OCI-LY3 (cell line): ENCODE measurements at regions not wholly inside any gene's neighbourhood (a gene's known extent, or its start where the extent isn't known, plus 50 kb on each side); places are given as distances from the start of the nearest gene placed in this dataset.

Experiments used
- H2AFZ ChIP-seq: fragments of 200-600, 300-600 bp; shearing (Covaris generic); 2 replicates; pipeline ENCODE4 v1.6.0; 2014; ENCODE audit warnings: antibody characterized with exemption, low read depth, low read length
- H3K27ac ChIP-seq: fragments of 200-600, 300-600 bp; sonication (generic); 2 replicates; pipeline ENCODE4 v1.5.1; 2014; ENCODE audit warnings: mild to moderate bottlenecking, low read length, moderate library complexity, mixed read lengths
- H3K27me3 ChIP-seq: fragments of 200-600, 300-600 bp; sonication (generic); 2 replicates; pipeline ENCODE4 v1.6.1; 2014; ENCODE audit warnings: low read depth, low read length, mixed read lengths
- H3K36me3 ChIP-seq: fragments of 200-600, 300-600 bp; sonication (generic); replicated peaks from 2 replicates; pipeline ENCODE3; 2014; ENCODE audit warnings: low read depth, low read length, mixed read lengths
- H3K4me1 ChIP-seq: fragments of 300-600, 200-600 bp; sonication (generic); 2 replicates; pipeline ENCODE4 v1.6.1; 2014; ENCODE audit warnings: low read length, mixed read lengths
- H3K4me2 ChIP-seq: fragments of 200-600, 300-600 bp; sonication (generic); 2 replicates; pipeline ENCODE4 v1.6.1; 2014; ENCODE audit warnings: low read length, mixed read lengths
- H3K4me3 ChIP-seq: fragments of 300-600, 200-600 bp; sonication (generic); 2 replicates; pipeline ENCODE4 v1.5.1; 2014; ENCODE audit warnings: antibody characterized with exemption, mild to moderate bottlenecking, low read length, moderate library complexity
- H3K79me2 ChIP-seq: fragments of 300-600, 200-600 bp; shearing (Covaris generic); 2 replicates; pipeline ENCODE4 v1.6.1; 2014; ENCODE audit warnings: mild to moderate bottlenecking, low read length, mixed read lengths
- H3K9ac ChIP-seq: fragments of 300-600, 200-600 bp; shearing (Covaris generic); 2 replicates; pipeline ENCODE4 v1.6.0; 2014; ENCODE audit warnings: mild to moderate bottlenecking, low read length, moderate library complexity
- H3K9me3 ChIP-seq: fragments of 200-600, 300-600 bp; shearing (Covaris generic); 2 replicates; pipeline ENCODE4 v1.6.1; 2014; ENCODE audit warnings: low read length, mixed read lengths; ENCODE audit not compliant: insufficient read depth
- H4K20me1 ChIP-seq: fragments of 200-600, 300-600 bp; sonication (generic); 2 replicates; pipeline ENCODE4 v1.6.1; 2016; ENCODE audit warnings: low read length, mixed read lengths; ENCODE audit not compliant: insufficient read depth
- EZH2phosphoT487 ChIP-seq: fragments of 200-600 bp; shearing (Covaris generic); IDR thresholded peaks from 2 replicates; pipeline ENCODE4 v1.6.1; 2018; ENCODE audit warnings: antibody characterized with exemption, mixed run types, low read depth
- TF ChIP-seq, protein P1 (sequence below): fragments of 200-600, 300-600 bp; sonication (generic); IDR thresholded peaks from 2 replicates; pipeline ENCODE4 v1.5.1; 2014; ENCODE audit warnings: antibody characterized with exemption, low read length, low read depth

DNA sequence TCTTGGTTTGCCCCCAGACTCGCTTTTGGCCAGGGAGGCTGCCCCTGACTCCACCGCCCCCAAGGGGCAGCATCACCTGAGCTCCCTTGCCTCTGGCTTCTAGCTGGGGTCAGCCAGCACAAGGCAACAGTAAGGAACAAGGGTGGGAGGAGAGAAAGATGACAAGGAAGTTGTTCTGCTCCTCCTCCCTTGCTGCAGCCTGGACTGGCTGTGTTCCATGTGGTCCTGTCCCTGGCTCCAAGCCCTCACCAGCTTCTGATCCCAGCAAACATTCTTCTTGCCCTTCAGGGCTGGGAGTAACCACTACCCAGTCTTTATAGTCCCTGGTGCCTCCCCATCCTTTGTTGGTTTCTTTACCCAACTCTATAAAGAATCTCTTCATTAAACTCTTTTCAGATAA is 100.3 kb upstream of the SPIN1 start:
- Histone ChIP-seq H4K20me1 (no peaks in the 10 kb centered on the region), H3K36me3 (no peaks in the 10 kb centered on the region), H2AFZ (no peak overlapping the region), H3K79me2 (no peaks in the 10 kb centered on the region), H3K9ac (no peak overlapping the region), H3K9me3 (no peaks in the 10 kb centered on the region), H3K27ac (no peak overlapping the region), H3K4me1 (no peaks in the 10 kb centered on the region), H3K27me3 (no peaks in the 10 kb centered on the region), H3K4me3 (no peak overlapping the region), H3K4me2 (no peak overlapping the region)
- TF ChIP-seq, protein P1, sequence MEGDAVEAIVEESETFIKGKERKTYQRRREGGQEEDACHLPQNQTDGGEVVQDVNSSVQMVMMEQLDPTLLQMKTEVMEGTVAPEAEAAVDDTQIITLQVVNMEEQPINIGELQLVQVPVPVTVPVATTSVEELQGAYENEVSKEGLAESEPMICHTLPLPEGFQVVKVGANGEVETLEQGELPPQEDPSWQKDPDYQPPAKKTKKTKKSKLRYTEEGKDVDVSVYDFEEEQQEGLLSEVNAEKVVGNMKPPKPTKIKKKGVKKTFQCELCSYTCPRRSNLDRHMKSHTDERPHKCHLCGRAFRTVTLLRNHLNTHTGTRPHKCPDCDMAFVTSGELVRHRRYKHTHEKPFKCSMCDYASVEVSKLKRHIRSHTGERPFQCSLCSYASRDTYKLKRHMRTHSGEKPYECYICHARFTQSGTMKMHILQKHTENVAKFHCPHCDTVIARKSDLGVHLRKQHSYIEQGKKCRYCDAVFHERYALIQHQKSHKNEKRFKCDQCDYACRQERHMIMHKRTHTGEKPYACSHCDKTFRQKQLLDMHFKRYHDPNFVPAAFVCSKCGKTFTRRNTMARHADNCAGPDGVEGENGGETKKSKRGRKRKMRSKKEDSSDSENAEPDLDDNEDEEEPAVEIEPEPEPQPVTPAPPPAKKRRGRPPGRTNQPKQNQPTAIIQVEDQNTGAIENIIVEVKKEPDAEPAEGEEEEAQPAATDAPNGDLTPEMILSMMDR: no peak
- no peak for TF ChIP-seq EZH2phosphoT487

DNA sequence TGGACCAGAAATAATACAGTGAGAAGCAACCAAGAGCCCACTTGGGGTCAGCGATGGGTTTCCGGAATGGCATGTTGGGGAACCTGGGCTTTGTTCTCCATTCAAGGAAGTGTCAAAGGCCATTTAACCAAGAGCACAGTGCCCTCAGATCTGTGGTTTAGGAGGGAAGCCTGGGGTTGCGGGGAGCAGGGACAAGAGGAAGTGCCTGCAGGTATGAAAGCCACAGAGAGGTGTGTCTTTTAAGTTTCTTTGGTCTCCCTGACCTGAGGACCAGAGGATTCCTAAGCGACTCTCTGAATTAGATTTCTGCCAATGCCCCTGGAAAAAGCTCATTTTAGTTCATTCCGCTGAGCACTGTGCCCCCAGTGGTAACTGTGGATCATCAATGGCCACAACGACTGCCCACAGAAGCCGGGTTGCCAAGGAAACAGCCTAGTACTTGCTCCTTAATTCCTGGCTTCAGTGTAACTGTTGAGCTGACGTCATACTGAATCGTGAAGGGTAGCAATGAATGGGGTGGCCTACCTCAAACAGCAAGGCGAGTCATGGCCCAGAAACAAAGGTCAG is 107.3 kb upstream of the SPIN1 start:
- H3K27ac ChIP-seq: no peak overlapping the region
- no peaks in the 10 kb centered on the region for H3K4me1 ChIP-seq
- no peak overlapping the region for H3K4me2 ChIP-seq
- TF ChIP-seq, protein P1: no peak
- TF ChIP-seq EZH2phosphoT487: no peak
- no peaks in the 10 kb centered on the region for H3K79me2 ChIP-seq
- H4K20me1 ChIP-seq: no peaks in the 10 kb centered on the region
- H3K9me3 ChIP-seq: no peaks in the 10 kb centered on the region
- no peak overlapping the region for H3K9ac ChIP-seq
- H2AFZ ChIP-seq: no peak overlapping the region
- no peaks in the 10 kb centered on the region for H3K27me3 ChIP-seq
- H3K36me3 ChIP-seq: no peaks in the 10 kb centered on the region
- H3K4me3 ChIP-seq: no peak overlapping the region

DNA sequence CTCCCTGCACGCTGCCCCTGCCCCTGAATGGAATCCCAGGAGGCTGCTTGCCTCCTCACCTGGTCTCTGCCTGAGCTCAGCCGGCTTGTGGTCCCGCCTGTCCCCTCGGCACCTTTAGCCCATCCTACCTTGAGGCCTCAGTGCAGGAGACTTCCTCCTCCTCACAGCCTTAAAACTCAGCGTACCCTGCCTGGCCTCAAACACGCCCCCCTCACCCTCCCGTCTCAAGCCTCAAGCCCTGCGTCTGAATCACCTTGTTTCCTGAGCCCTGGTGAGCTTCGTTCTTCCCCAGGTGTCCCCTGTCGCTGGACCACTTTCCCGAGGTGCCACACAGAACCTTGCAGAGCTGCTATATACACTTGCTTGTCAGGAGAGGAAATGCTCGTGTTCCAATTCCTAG is 110.2 kb upstream of the SPIN1 start:
- H3K4me1 ChIP-seq: no peaks in the 10 kb centered on the region
- H3K4me2 ChIP-seq: no peak overlapping the region
- no peaks in the 10 kb centered on the region for H4K20me1 ChIP-seq
- no peak overlapping the region for H3K4me3 ChIP-seq
- no peaks in the 10 kb centered on the region for H3K79me2 ChIP-seq
- H2AFZ ChIP-seq: no peak overlapping the region
- H3K27ac ChIP-seq: no peak overlapping the region
- H3K9me3 ChIP-seq: no peaks in the 10 kb centered on the region
- no peaks in the 10 kb centered on the region for H3K36me3 ChIP-seq
- H3K27me3 ChIP-seq: no peaks in the 10 kb centered on the region
- H3K9ac ChIP-seq: no peak overlapping the region
- TF ChIP-seq, protein P1: no peak
- no peak for TF ChIP-seq EZH2phosphoT487

DNA sequence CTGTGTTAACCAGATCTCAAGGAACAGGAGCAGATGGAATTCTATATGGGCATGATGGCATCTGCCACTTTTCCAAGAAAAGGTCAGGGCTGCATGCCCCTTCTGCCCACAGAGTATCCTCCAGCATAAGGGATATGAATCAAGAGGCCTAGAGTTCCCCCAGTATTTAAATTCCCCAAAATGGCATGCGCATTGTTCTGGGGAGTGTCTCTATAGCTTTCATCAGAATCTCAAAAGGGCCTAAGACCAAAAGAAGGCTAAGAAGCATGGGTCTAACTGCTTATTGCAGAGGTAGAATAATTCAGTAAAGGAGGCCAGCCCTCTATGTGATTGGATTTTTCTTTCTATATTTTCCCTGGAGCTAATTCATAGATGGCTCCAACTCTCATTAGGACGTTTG is 114.2 kb upstream of the SPIN1 start:
- H3K27me3 ChIP-seq: no peaks in the 10 kb centered on the region
- H3K36me3 ChIP-seq: no peaks in the 10 kb centered on the region
- H3K79me2 ChIP-seq: no peaks in the 10 kb centered on the region
- H3K9me3 ChIP-seq: no peaks in the 10 kb centered on the region
- H2AFZ ChIP-seq: no peak overlapping the region
- H3K27ac ChIP-seq: no peak overlapping the region
- no peak overlapping the region for H3K4me3 ChIP-seq
- no peak overlapping the region for H3K4me2 ChIP-seq
- TF ChIP-seq, protein P1: no peak
- TF ChIP-seq EZH2phosphoT487: no peak
- H3K4me1 ChIP-seq: no peaks in the 10 kb centered on the region
- H3K9ac ChIP-seq: no peak overlapping the region
- no peaks in the 10 kb centered on the region for H4K20me1 ChIP-seq
